HG02623 (cell line): ENCODE measurements at regions not wholly inside any gene's neighbourhood (a gene's known extent, or its start where the extent isn't known, plus 50 kb on each side); places are given as distances from the start of the nearest gene placed in this dataset.

ENCODE experiments used
- ATAC-seq: cut with Tn5 transposase; IDR thresholded peaks from one replicate; pipeline ENCODE4 v1.9.1; 2021; ENCODE audit warnings: moderate library complexity; ENCODE audit not compliant: unreplicated experiment

- ATAC-seq, result no peak
Observed at GRCh38 chr1:82220754-82221153, 420.0 kb downstream of the ADGRL2 start.

GRCh38 chr1:82219841-82220240 is 419.1 kb downstream of the ADGRL2 start:
- ATAC-seq, result no peak

GRCh38 chr1:82218846-82219245 is 418.1 kb downstream of the ADGRL2 start:
- no peak for ATAC-seq

- no peak for ATAC-seq
Observed at GRCh38 chr1:82215853-82216175, 415.1 kb downstream of the ADGRL2 start.

- no peak for ATAC-seq
Observed at GRCh38 chr1:82215056-82215852, 414.5 kb downstream of the ADGRL2 start.

- ATAC-seq, result no peak
Observed at GRCh38 chr1:82214606-82215005, 413.9 kb downstream of the ADGRL2 start.

GRCh38 chr1:82197606-82198005 is 396.9 kb downstream of the ADGRL2 start:
- no peak for ATAC-seq

- no peak for ATAC-seq
Observed at GRCh38 chr1:82195245-82195644, 394.5 kb downstream of the ADGRL2 start.

GRCh38 chr1:82185084-82185483 is 384.4 kb downstream of the ADGRL2 start:
- no peak for ATAC-seq

GRCh38 chr1:82181846-82182245 is 381.1 kb downstream of the ADGRL2 start:
- no peak for ATAC-seq

- ATAC-seq, result no peak
Observed at GRCh38 chr1:82179131-82179530, 378.4 kb downstream of the ADGRL2 start.

GRCh38 chr1:82177192-82177591 is 376.5 kb downstream of the ADGRL2 start:
- ATAC-seq, result no peak

- no peak for ATAC-seq
Observed at GRCh38 chr1:82171955-82172354, 371.2 kb downstream of the ADGRL2 start.

GRCh38 chr1:82168482-82168881 is 367.7 kb downstream of the ADGRL2 start:
- no peak for ATAC-seq

- no peak for ATAC-seq
Observed at GRCh38 chr1:82165304-82165703, 364.6 kb downstream of the ADGRL2 start.

- ATAC-seq, result no peak
Observed at GRCh38 chr1:82162486-82163420, 362.0 kb downstream of the ADGRL2 start.

GRCh38 chr1:82161700-82162141 is 361.0 kb downstream of the ADGRL2 start:
- no peak for ATAC-seq

- ATAC-seq, result no peak
Observed at GRCh38 chr1:82160903-82161302, 360.2 kb downstream of the ADGRL2 start.

GRCh38 chr1:82160036-82160435 is 359.3 kb downstream of the ADGRL2 start:
- ATAC-seq, result no peak

GRCh38 chr1:82158981-82159380 is 358.2 kb downstream of the ADGRL2 start:
- no peak for ATAC-seq

- no peak for ATAC-seq
Observed at GRCh38 chr1:82154219-82154970, 353.7 kb downstream of the ADGRL2 start.
